ENCODE measurements at regions not wholly inside any gene's neighbourhood (a gene's known extent, or its start where the extent isn't known, plus 50 kb on each side); places are given as distances from the start of the nearest gene placed in this dataset.

DNA sequence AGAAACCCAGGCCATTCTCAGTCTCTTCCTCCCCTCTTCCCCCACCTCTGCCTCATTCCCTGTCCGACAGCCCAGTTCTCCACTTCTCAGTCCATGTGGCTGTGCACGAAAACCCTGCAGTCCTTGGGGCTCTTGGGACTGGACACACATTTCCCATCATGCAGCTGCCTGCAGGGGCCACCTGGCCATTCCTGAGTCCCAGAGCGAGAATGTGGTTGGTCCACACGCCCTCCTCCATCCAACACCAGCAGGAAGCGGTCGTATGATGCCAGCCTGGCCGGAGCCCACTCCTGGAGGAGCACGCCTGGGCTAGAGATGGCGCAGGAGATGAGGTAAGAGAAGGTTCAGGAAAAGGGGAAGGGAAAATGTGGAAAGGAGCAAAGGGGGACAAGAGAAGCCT is 222.5 kb downstream of the USP6NL start:
- no peak for TF ChIP-seq EZH2 (IDR thresholded peaks at IDR 0.05; ENCODE audit: insufficient read depth, poor library complexity, severe bottlenecking)
- TF ChIP-seq EZH2phosphoT487 (IDR thresholded peaks at IDR 0.05; ENCODE audit: insufficient read depth, low read depth) = no peak
